Neural cell (in vitro differentiated cells): ENCODE measurements at regions not wholly inside any gene's neighbourhood (a gene's known extent, or its start where the extent isn't known, plus 50 kb on each side); places are given as distances from the start of the nearest gene placed in this dataset.

Source experiments
- H2AFZ ChIP-seq: fragments of 200-600, 300-800 bp; sonication (generic), shearing (Covaris generic); 2 replicates; pipeline ENCODE4 v1.6.0; 2014; ENCODE audit warnings: low read depth, mild to moderate bottlenecking, antibody characterized with exemption, low read length, moderate library complexity
- H3F3A ChIP-seq: fragments of 200-600 bp; shearing (Covaris generic); 2 replicates; pipeline ENCODE4 v1.6.1; 2016; ENCODE audit warnings: mild to moderate bottlenecking, moderate library complexity, mixed read lengths, antibody characterized with exemption, low read length; ENCODE audit not compliant: insufficient read depth, poor library complexity, severe bottlenecking
- H3K27ac ChIP-seq: fragments of 200-600, 300-800 bp; sonication (generic), shearing (Covaris generic); 2 replicates; pipeline ENCODE4 v1.5.1; 2014; ENCODE audit warnings: mild to moderate bottlenecking, low read length, moderate library complexity
- H3K27me3 ChIP-seq: fragments of 300-800, 200-600 bp; sonication (generic), shearing (Covaris generic); 2 replicates; pipeline ENCODE4 v1.6.0; 2014; ENCODE audit warnings: mild to moderate bottlenecking, low read depth, low read length, moderate library complexity; ENCODE audit not compliant: insufficient read depth
- H3K36me3 ChIP-seq: fragments of 300-800, 200-600 bp; sonication (generic), shearing (Covaris generic); 2 replicates; pipeline ENCODE4 v1.5.1; 2014; ENCODE audit warnings: mild to moderate bottlenecking, antibody characterized with exemption, low read length, moderate library complexity; ENCODE audit not compliant: insufficient read depth
- H3K4me2 ChIP-seq: fragments of 300-800, 200-600 bp; sonication (generic), shearing (Covaris generic); 2 replicates; pipeline ENCODE4 v1.6.0; 2014; ENCODE audit warnings: mild to moderate bottlenecking, low read length
- H3K4me3 ChIP-seq: fragments of 300-800, 200-600 bp; sonication (generic), shearing (Covaris generic); 2 replicates; pipeline ENCODE4 v1.5.1; 2014; ENCODE audit warnings: mild to moderate bottlenecking, low read length, moderate library complexity
- H3K79me2 ChIP-seq: fragments of 200-600 bp; shearing (Covaris generic); replicated peaks from 2 replicates; pipeline ENCODE4 v1.6.0; 2014; ENCODE audit warnings: mild to moderate bottlenecking, low read length, moderate library complexity; ENCODE audit not compliant: insufficient read depth
- H3K9ac ChIP-seq: fragments of 300-800, 200-600 bp; sonication (generic), shearing (Covaris generic); 2 replicates; pipeline ENCODE4 v1.6.1; 2016; ENCODE audit warnings: mild to moderate bottlenecking, low read length, mixed read lengths
- H3K9me2 ChIP-seq: fragments of 200-600 bp; shearing (Covaris generic); 2 replicates; pipeline ENCODE4 v1.6.1; 2016; ENCODE audit warnings: mild to moderate bottlenecking, low read length, mixed read lengths; ENCODE audit not compliant: insufficient read depth
- H3K9me3 ChIP-seq: fragments of 200-600, 300-800 bp; sonication (generic), shearing (Covaris generic); 2 replicates; pipeline ENCODE4 v1.6.1; 2016; ENCODE audit warnings: mild to moderate bottlenecking, mixed run types, low read length, moderate library complexity, mixed read lengths
- H4K20me1 ChIP-seq: fragments of 200-600 bp; shearing (Covaris generic); 2 replicates; pipeline ENCODE4 v1.6.1; 2016; ENCODE audit warnings: mild to moderate bottlenecking, mixed run types; ENCODE audit not compliant: insufficient read depth
- EP300 ChIP-seq: fragments of 450-650 bp; conservative IDR thresholded peaks from 2 replicates; pipeline ENCODE4 v1.6.1; 2014; ENCODE audit warnings: antibody characterized with exemption, mild to moderate bottlenecking, moderate library complexity; ENCODE audit not compliant: poor library complexity, severe bottlenecking
- EZH2 ChIP-seq: fragments of 200-600, 300-800 bp; shearing (Covaris generic), sonication (generic); IDR thresholded peaks from 2 replicates; pipeline ENCODE4 v1.6.1; 2014; ENCODE audit warnings: antibody characterized with exemption, low read length, borderline replicate concordance, mild to moderate bottlenecking; ENCODE audit not compliant: insufficient read depth, poor library complexity, severe bottlenecking
- MXI1 ChIP-seq: fragments of 450-650 bp; conservative IDR thresholded peaks from 2 replicates; pipeline ENCODE4 v1.6.1; 2014; ENCODE audit warnings: antibody characterized with exemption, mild to moderate bottlenecking; ENCODE audit not compliant: poor library complexity, severe bottlenecking
- POLR2AphosphoS5 ChIP-seq: IDR thresholded peaks from 2 replicates; pipeline ENCODE4 v1.6.1; 2012
- RAD21 ChIP-seq: fragments of 450-650 bp; conservative IDR thresholded peaks from 2 replicates; pipeline ENCODE4 v1.6.1; 2014; ENCODE audit warnings: antibody characterized with exemption, mild to moderate bottlenecking, moderate library complexity
- SMC3 ChIP-seq: fragments of 450-650 bp; conservative IDR thresholded peaks from 2 replicates; pipeline ENCODE4 v1.6.1; 2014; ENCODE audit warnings: antibody characterized with exemption, mild to moderate bottlenecking, moderate library complexity; ENCODE audit not compliant: poor library complexity
- TAF1 ChIP-seq: IDR thresholded peaks from 2 replicates; pipeline ENCODE4 v1.6.1; 2012; ENCODE audit warnings: low read depth
- TF ChIP-seq, protein P1 (sequence below): fragments of 450-650 bp; IDR thresholded peaks from 2 replicates; pipeline ENCODE4 v1.5.1; 2014; ENCODE audit warnings: antibody characterized with exemption, mild to moderate bottlenecking, moderate library complexity; ENCODE audit not compliant: poor library complexity, severe bottlenecking
- TF ChIP-seq, protein P2 (sequence below): IDR thresholded peaks from 2 replicates; pipeline ENCODE4 v1.6.1; 2012; ENCODE audit warnings: borderline replicate concordance

DNA sequence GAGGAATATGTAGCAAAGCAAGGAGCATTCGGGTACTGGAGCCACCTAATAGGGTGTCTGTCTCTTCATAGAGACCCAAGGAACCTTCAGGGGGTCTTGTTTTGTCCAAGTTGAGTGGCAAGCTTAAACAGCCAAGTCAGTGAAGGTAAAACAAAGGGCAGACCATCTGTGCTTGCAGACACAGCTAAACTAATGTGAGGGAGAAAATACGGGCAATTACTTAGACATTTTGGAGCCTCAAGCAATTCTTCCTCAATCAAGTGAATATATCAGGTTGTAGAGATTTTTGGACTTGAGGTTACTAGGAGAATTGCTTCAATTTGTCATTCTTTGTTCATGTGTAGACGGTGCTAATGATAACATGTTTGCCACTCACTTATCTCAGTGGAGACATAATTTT lies 148.2 kb upstream of the ARHGAP20 start:
- Histone ChIP-seq H3K9me3 (no peaks in the 10 kb centered on the region), H3K79me2 (no peaks in the 10 kb centered on the region), H3F3A (no peaks in the 10 kb centered on the region), H2AFZ (no peak overlapping the region), H3K4me3 (no peak overlapping the region), H3K27ac (no peak overlapping the region), H3K27me3 (no peaks in the 10 kb centered on the region), H3K36me3 (no peaks in the 10 kb centered on the region), H3K9ac (no peak overlapping the region), H3K4me2 (no peak overlapping the region), H3K9me2 (no peaks in the 10 kb centered on the region), H4K20me1 (no peaks in the 10 kb centered on the region)
- TF ChIP-seq, protein P1, sequence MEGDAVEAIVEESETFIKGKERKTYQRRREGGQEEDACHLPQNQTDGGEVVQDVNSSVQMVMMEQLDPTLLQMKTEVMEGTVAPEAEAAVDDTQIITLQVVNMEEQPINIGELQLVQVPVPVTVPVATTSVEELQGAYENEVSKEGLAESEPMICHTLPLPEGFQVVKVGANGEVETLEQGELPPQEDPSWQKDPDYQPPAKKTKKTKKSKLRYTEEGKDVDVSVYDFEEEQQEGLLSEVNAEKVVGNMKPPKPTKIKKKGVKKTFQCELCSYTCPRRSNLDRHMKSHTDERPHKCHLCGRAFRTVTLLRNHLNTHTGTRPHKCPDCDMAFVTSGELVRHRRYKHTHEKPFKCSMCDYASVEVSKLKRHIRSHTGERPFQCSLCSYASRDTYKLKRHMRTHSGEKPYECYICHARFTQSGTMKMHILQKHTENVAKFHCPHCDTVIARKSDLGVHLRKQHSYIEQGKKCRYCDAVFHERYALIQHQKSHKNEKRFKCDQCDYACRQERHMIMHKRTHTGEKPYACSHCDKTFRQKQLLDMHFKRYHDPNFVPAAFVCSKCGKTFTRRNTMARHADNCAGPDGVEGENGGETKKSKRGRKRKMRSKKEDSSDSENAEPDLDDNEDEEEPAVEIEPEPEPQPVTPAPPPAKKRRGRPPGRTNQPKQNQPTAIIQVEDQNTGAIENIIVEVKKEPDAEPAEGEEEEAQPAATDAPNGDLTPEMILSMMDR: no peak
- no peak for TF ChIP-seq TAF1
- TF ChIP-seq EZH2: no peak
- no peak for TF ChIP-seq SMC3
- TF ChIP-seq, protein P2, sequence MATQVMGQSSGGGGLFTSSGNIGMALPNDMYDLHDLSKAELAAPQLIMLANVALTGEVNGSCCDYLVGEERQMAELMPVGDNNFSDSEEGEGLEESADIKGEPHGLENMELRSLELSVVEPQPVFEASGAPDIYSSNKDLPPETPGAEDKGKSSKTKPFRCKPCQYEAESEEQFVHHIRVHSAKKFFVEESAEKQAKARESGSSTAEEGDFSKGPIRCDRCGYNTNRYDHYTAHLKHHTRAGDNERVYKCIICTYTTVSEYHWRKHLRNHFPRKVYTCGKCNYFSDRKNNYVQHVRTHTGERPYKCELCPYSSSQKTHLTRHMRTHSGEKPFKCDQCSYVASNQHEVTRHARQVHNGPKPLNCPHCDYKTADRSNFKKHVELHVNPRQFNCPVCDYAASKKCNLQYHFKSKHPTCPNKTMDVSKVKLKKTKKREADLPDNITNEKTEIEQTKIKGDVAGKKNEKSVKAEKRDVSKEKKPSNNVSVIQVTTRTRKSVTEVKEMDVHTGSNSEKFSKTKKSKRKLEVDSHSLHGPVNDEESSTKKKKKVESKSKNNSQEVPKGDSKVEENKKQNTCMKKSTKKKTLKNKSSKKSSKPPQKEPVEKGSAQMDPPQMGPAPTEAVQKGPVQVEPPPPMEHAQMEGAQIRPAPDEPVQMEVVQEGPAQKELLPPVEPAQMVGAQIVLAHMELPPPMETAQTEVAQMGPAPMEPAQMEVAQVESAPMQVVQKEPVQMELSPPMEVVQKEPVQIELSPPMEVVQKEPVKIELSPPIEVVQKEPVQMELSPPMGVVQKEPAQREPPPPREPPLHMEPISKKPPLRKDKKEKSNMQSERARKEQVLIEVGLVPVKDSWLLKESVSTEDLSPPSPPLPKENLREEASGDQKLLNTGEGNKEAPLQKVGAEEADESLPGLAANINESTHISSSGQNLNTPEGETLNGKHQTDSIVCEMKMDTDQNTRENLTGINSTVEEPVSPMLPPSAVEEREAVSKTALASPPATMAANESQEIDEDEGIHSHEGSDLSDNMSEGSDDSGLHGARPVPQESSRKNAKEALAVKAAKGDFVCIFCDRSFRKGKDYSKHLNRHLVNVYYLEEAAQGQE: no peak
- TF ChIP-seq MXI1: no peak
- no peak for TF ChIP-seq POLR2AphosphoS5
- TF ChIP-seq EP300: no peak
- TF ChIP-seq RAD21: no peak

DNA sequence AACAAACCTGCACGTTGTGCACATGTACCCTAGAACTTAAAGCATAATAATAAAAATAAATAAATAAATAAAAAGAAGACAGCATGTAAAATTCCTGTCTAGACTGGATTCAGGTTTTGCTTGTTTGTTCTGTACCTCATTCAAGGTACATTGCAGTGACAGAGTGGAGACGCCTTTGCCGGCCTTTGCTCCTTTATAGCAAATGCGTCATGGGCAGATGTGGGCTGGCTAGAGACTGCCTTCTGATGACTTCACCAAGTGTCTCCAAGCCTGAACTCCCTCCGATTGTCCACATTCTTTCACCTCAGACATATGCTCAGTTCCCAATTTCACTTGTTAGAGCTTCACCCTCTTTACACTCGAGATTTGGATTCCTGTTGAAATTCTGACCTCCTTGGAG lies 147.8 kb upstream of the ARHGAP20 start:
- Histone ChIP-seq H3K4me3 (no peak overlapping the region), H3K9ac (no peak overlapping the region), H3K9me2 (no peaks in the 10 kb centered on the region), H3F3A (no peaks in the 10 kb centered on the region), H3K4me2 (no peak overlapping the region), H2AFZ (no peak overlapping the region), H3K27ac (no peak overlapping the region), H3K36me3 (no peaks in the 10 kb centered on the region), H3K9me3 (no peaks in the 10 kb centered on the region), H4K20me1 (no peaks in the 10 kb centered on the region), H3K79me2 (no peaks in the 10 kb centered on the region), H3K27me3 (no peaks in the 10 kb centered on the region)
- TF ChIP-seq EZH2 (no peak), EP300 (no peak), MXI1 (no peak), TAF1 (no peak), POLR2AphosphoS5 (no peak), RAD21 (no peak), SMC3 (no peak)
- TF ChIP-seq, protein P2: no peak
- TF ChIP-seq, protein P1: no peak
